HG03139 (cell line): ENCODE measurements at regions not wholly inside any gene's neighbourhood (a gene's known extent, or its start where the extent isn't known, plus 50 kb on each side); places are given as distances from the start of the nearest gene placed in this dataset.

Experiments
- ATAC-seq: cut with Tn5 transposase; IDR thresholded peaks from one replicate; pipeline ENCODE4 v1.9.1; 2021; ENCODE audit not compliant: unreplicated experiment

GRCh38 chr2:45301307-45302277 lies 292.3 kb upstream of the SIX2 start:
- ATAC-seq, result no peak

GRCh38 chr2:45300026-45300750 lies 290.9 kb upstream of the SIX2 start:
- ATAC-seq, result no peak

- no peak for ATAC-seq
Measured at GRCh38 chr2:45299361-45299760, 290.1 kb upstream of the SIX2 start.

- no peak for ATAC-seq
Measured at GRCh38 chr2:45293182-45293581, 283.9 kb upstream of the SIX2 start.

GRCh38 chr2:45291296-45291701 lies 282.0 kb upstream of the SIX2 start:
- no peak for ATAC-seq

- no peak for ATAC-seq
Measured at GRCh38 chr2:45289997-45290709, 280.9 kb upstream of the SIX2 start.

- no peak for ATAC-seq
Measured at GRCh38 chr2:45288532-45289417, 279.5 kb upstream of the SIX2 start.

GRCh38 chr2:45287045-45287444 lies 277.8 kb upstream of the SIX2 start:
- ATAC-seq, result no peak

- no peak for ATAC-seq
Measured at GRCh38 chr2:45285771-45286390, 276.6 kb upstream of the SIX2 start.

GRCh38 chr2:45285311-45285710 lies 276.1 kb upstream of the SIX2 start:
- ATAC-seq, result no peak

- ATAC-seq, result no peak
Measured at GRCh38 chr2:45284621-45284995, 275.4 kb upstream of the SIX2 start.

GRCh38 chr2:45283764-45284620 lies 274.7 kb upstream of the SIX2 start:
- ATAC-seq, result no peak

GRCh38 chr2:45282646-45283045 lies 273.4 kb upstream of the SIX2 start:
- no peak for ATAC-seq

- ATAC-seq, result no peak
Measured at GRCh38 chr2:45281311-45281710, 272.1 kb upstream of the SIX2 start.

- ATAC-seq, result no peak
Measured at GRCh38 chr2:45280794-45281193, 271.5 kb upstream of the SIX2 start.

- ATAC-seq, result no peak
Measured at GRCh38 chr2:45279356-45279755, 270.1 kb upstream of the SIX2 start.

- ATAC-seq, result no peak
Measured at GRCh38 chr2:45278365-45279078, 269.3 kb upstream of the SIX2 start.

GRCh38 chr2:45276914-45277313 lies 267.7 kb upstream of the SIX2 start:
- ATAC-seq, result no peak

- ATAC-seq, result no peak
Measured at GRCh38 chr2:45275806-45276205, 266.6 kb upstream of the SIX2 start.
